Vagina (tissue), 2 donors: ENCODE measurements at regions not wholly inside any gene's neighbourhood (a gene's known extent, or its start where the extent isn't known, plus 50 kb on each side); places are given as distances from the start of the nearest gene placed in this dataset.

ENCODE experiments used
- POLR2AphosphoS5 ChIP-seq, 2 donors: sonication (generic); formaldehyde crosslinking; IDR thresholded peaks; one replicate each; pipeline ENCODE4 v1.9.0; 2017; ENCODE audit warnings: antibody characterized with exemption in 2 of 2, mild to moderate bottlenecking in 2 of 2, low read depth in 1 of 2; ENCODE audit not compliant: insufficient read depth in 1 of 2
- TF ChIP-seq, protein P1 (sequence below), 3 experiments: fragments of 450-650 bp in 2 of 3; fragments of 200-600 bp in 1 of 3; sonication (generic) in 1 of 3; IDR thresholded peaks; one replicate each; pipeline ENCODE4 v1.5.1; 2017 to 2019; ENCODE audit warnings: antibody characterized with exemption in 3 of 3, mild to moderate bottlenecking in 2 of 3, moderate library complexity in 2 of 3

DNA sequence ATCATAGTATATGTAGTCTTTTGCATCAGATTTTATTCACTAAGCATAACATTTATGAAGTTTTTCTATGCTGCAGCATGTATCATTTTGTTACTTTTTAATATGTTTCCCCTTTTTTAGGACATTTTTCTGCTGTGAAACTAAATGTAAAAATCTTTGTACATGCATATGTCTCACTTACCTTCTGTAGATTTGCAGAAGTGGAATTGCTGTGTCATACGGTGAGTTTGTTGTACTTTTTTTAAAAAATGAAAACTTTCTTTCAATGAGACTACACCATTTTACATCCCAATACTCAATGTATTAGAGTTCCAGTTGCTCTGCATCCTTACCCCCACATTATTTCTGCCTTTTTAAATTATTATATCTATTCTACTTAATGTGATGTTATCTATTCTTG is 868.9 kb downstream of the PDHA2 start:
- TF ChIP-seq, protein P1, sequence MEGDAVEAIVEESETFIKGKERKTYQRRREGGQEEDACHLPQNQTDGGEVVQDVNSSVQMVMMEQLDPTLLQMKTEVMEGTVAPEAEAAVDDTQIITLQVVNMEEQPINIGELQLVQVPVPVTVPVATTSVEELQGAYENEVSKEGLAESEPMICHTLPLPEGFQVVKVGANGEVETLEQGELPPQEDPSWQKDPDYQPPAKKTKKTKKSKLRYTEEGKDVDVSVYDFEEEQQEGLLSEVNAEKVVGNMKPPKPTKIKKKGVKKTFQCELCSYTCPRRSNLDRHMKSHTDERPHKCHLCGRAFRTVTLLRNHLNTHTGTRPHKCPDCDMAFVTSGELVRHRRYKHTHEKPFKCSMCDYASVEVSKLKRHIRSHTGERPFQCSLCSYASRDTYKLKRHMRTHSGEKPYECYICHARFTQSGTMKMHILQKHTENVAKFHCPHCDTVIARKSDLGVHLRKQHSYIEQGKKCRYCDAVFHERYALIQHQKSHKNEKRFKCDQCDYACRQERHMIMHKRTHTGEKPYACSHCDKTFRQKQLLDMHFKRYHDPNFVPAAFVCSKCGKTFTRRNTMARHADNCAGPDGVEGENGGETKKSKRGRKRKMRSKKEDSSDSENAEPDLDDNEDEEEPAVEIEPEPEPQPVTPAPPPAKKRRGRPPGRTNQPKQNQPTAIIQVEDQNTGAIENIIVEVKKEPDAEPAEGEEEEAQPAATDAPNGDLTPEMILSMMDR (IDR thresholded peaks at IDR 0.05) = no peak
- TF ChIP-seq POLR2AphosphoS5 (IDR thresholded peaks at IDR 0.05; ENCODE audit: insufficient read depth in 1 of 2, low read depth in 1 of 2) = no peak
